AG09309 (cell line): ENCODE measurements at regions not wholly inside any gene's neighbourhood (a gene's known extent, or its start where the extent isn't known, plus 50 kb on each side); places are given as distances from the start of the nearest gene placed in this dataset.

Experiments used
- DNase-seq: peaks from one replicate; pipeline ENCODE4 v3.0.0-alpha.2; 2010; ENCODE audit warnings: low read depth
- H3K4me3 ChIP-seq: 2 replicates; pipeline ENCODE4 v1.5.1; 2011; ENCODE audit warnings: mild to moderate bottlenecking, low read depth, low read length, moderate library complexity; ENCODE audit not compliant: control insufficient read depth
- TF ChIP-seq, protein P1 (sequence below): IDR thresholded peaks from 2 replicates; pipeline ENCODE4 v1.5.1; 2011; ENCODE audit warnings: mild to moderate bottlenecking, low read depth, low read length, inconsistent platforms; ENCODE audit not compliant: insufficient read depth, control insufficient read depth; ENCODE audit errors: missing control alignments

GRCh38 chr2:23091019-23091418 is 294.0 kb upstream of the KLHL29 start:
- TF ChIP-seq, protein P1, sequence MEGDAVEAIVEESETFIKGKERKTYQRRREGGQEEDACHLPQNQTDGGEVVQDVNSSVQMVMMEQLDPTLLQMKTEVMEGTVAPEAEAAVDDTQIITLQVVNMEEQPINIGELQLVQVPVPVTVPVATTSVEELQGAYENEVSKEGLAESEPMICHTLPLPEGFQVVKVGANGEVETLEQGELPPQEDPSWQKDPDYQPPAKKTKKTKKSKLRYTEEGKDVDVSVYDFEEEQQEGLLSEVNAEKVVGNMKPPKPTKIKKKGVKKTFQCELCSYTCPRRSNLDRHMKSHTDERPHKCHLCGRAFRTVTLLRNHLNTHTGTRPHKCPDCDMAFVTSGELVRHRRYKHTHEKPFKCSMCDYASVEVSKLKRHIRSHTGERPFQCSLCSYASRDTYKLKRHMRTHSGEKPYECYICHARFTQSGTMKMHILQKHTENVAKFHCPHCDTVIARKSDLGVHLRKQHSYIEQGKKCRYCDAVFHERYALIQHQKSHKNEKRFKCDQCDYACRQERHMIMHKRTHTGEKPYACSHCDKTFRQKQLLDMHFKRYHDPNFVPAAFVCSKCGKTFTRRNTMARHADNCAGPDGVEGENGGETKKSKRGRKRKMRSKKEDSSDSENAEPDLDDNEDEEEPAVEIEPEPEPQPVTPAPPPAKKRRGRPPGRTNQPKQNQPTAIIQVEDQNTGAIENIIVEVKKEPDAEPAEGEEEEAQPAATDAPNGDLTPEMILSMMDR, result no peak
- no peak for DNase-seq
- H3K4me3 ChIP-seq, result no peak overlapping the region

- TF ChIP-seq, protein P1, result no peak
- H3K4me3 ChIP-seq, result no peak overlapping the region
These were observed 293.1 kb upstream of the KLHL29 start for GRCh38 chr2:23091900-23092299.

DNA sequence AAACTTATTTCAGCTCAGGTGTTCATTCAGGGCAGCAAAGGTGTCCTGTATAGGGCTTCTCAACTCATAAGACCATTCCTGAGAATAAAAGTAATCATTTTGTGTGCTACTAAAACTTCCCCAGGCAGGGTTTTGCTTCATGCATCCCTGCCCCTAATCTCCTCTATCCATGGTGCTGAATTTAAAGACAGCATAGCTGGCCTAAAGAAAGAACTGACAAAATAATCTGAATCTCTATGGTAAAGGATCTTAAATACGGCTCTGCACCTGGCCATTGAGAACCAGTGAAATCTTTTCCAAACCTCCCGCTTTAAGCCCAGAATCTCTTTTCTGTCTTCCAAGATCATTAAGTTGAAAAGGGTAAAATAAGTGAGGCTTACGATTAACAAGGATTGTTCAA is 292.1 kb upstream of the KLHL29 start:
- no peak for DNase-seq

More at GRCh38 chr2:23091900-23092299, 293.1 kb upstream of the KLHL29 start:
- no peak for DNase-seq

DNA sequence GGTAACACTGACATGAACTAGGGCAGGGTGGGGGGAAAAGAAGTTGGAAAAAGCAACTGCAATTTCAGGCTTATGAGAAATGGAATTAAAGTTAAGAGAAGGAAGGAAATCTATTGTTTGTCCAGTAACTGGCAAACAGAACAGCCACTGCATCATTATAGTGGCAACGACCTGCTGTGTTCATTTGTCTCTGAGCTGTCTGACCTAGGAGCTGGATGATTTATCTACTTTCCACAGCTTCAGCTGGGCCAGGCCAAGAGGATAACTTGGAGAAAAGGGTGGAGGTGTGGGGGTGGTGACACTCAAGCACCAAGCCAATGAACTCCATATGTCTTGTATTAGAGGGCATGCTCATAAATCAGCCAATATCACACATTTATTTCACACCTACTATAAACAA is 291.5 kb upstream of the KLHL29 start:
- H3K4me3 ChIP-seq, result no peak overlapping the region
- no peak for DNase-seq
- TF ChIP-seq, protein P1, result no peak

More for the DNA sequence above, 292.1 kb upstream of the KLHL29 start:
- TF ChIP-seq, protein P1, result no peak
- H3K4me3 ChIP-seq, result no peak overlapping the region

GRCh38 chr2:23096906-23097602 is 287.9 kb upstream of the KLHL29 start:
- TF ChIP-seq, protein P1, result no peak
- DNase-seq, result no peak
- H3K4me3 ChIP-seq, result no peak overlapping the region

GRCh38 chr2:23100406-23100805 is 284.6 kb upstream of the KLHL29 start:
- DNase-seq, result no peak
- no peak overlapping the region for H3K4me3 ChIP-seq
- TF ChIP-seq, protein P1, result no peak
